ENCODE measurements at regions not wholly inside any gene's neighbourhood (a gene's known extent, or its start where the extent isn't known, plus 50 kb on each side); places are given as distances from the start of the nearest gene placed in this dataset.

- TF ChIP-seq USF1 (IDR thresholded peaks at IDR 0.05) = no peak
- no peak for TF ChIP-seq FOXM1 (IDR thresholded peaks at IDR 0.05; ENCODE audit: borderline replicate concordance, low read depth)
- TF ChIP-seq TAF1 (IDR thresholded peaks at IDR 0.05; ENCODE audit: low read depth) = no peak
- TF ChIP-seq MAX (IDR thresholded peaks at IDR 0.05) = no peak
- no peak for TF ChIP-seq EP300 (IDR thresholded peaks at IDR 0.05; ENCODE audit: borderline replicate concordance)
- no peak for TF ChIP-seq REST (IDR thresholded peaks at IDR 0.05; ENCODE audit: low read depth)
- TF ChIP-seq TCF12 (IDR thresholded peaks at IDR 0.05; ENCODE audit: low read depth) = no peak
Measured at GRCh38 chr3:168156479-168156878, 60.8 kb upstream of the GOLIM4 start.
